ENCODE measurements at regions not wholly inside any gene's neighbourhood (a gene's known extent, or its start where the extent isn't known, plus 50 kb on each side); places are given as distances from the start of the nearest gene placed in this dataset.

GRCh38 chr16:65622871-65623270, 501.0 kb upstream of the CDH11 start:
- Histone ChIP-seq H3K9me3 (ENCODE audit: insufficient read depth in 2 of 2, low read depth in 1 of 2, low read length in 1 of 2) (no peaks in the 10 kb centered on the region), H2BK15ac (ENCODE audit: low read length) (no peak overlapping the region), H3K4me2 (ENCODE audit: insufficient read depth in 1 of 2, low read depth in 2 of 2, low read length in 2 of 2) (no peak overlapping the region), H3K4ac (replicated peaks; ENCODE audit: insufficient read length, low read depth, low read length) (no peak overlapping the region), H4K91ac (replicated peaks; ENCODE audit: insufficient read length, low read length) (no peak overlapping the region), H2AK5ac (ENCODE audit: low read depth, low read length) (no peak overlapping the region), H3K36me3 (ENCODE audit: control insufficient read depth in 2 of 4, insufficient read depth in 4 of 4, low read length in 3 of 4) (no peaks in the 10 kb centered on the region), H3K18ac (ENCODE audit: extremely low read depth, low read length) (no peak overlapping the region), H3K23ac (ENCODE audit: insufficient read length) (no peak overlapping the region), H3K27ac (ENCODE audit: low read depth, low read length) (no peak overlapping the region), H2BK12ac (ENCODE audit: low read depth, low read length) (no peak overlapping the region), H3K27me3 (replicated peaks in 1 of 4; ENCODE audit: control insufficient read depth in 3 of 4, extremely low read depth in 1 of 4, insufficient read depth in 3 of 4, low read length in 3 of 4) (no peaks in the 10 kb centered on the region), H2AFZ (ENCODE audit: low read length) (no peak overlapping the region), H3K9ac (replicated peaks in 1 of 4; ENCODE audit: extremely low read depth in 1 of 4, low read depth in 3 of 4, low read length in 3 of 4) (no peak overlapping the region), H2BK20ac (ENCODE audit: low read length) (no peak overlapping the region), H2BK5ac (ENCODE audit: low read depth, low read length) (no peak overlapping the region), H2BK120ac (replicated peaks; ENCODE audit: low read depth, low read length) (no peak overlapping the region), H4K20me1 (replicated peaks in 1 of 2; ENCODE audit: control insufficient read depth in 1 of 2, insufficient read depth in 2 of 2, low read length in 2 of 2) (no peaks in the 10 kb centered on the region), H3K79me2 (ENCODE audit: control insufficient read depth in 1 of 2, insufficient read depth in 2 of 2, low read length in 2 of 2) (no peaks in the 10 kb centered on the region), H3K4me3 (ENCODE audit: extremely low read depth in 1 of 4, insufficient read depth in 2 of 4, low read depth in 3 of 4, low read length in 4 of 4) (no peak overlapping the region), H3K56ac (replicated peaks; ENCODE audit: insufficient read length, low read depth, low read length) (no peak overlapping the region), H3K23me2 (ENCODE audit: low read depth, low read length) (0 out of 2 replicates have a peak, but pooled peaks cover 2% of the 10 kb centered on the region), H3K79me1 (ENCODE audit: low read depth, low read length) (no peaks in the 10 kb centered on the region), H4K5ac (ENCODE audit: insufficient read length, low read depth, low read length) (no peak overlapping the region), H4K8ac (ENCODE audit: extremely low read depth, insufficient read depth, low read length) (no peak overlapping the region), H3K4me1 (replicated peaks in 1 of 4; ENCODE audit: control insufficient read depth in 3 of 4, insufficient read depth in 4 of 4, low read length in 3 of 4) (no peaks in the 10 kb centered on the region), H3K14ac (ENCODE audit: insufficient read length) (no peak overlapping the region)
- DNase-seq (ENCODE audit: low read depth in 1 of 2, low spot score in 2 of 2) (no peak), FAIRE-seq (no peak)
- POLR2A ChIA-PET (ENCODE audit: partially characterized antibody): no interaction called here
- no peak for TF ChIP-seq RXRA (IDR thresholded peaks at IDR 0.05; ENCODE audit: insufficient read depth, low read depth, low read length)
- TF ChIP-seq CTCF (IDR thresholded peaks at IDR 0.05; ENCODE audit: control extremely low read depth in 1 of 3, insufficient read depth in 1 of 3, low read depth in 1 of 3, low read length in 3 of 3): no peak
- TF ChIP-seq SIX5 (IDR thresholded peaks at IDR 0.05; ENCODE audit: low read depth, low read length): no peak
- no peak for TF ChIP-seq TEAD4 (IDR thresholded peaks at IDR 0.05; ENCODE audit: low read depth, low read length)
- TF ChIP-seq TCF12 (IDR thresholded peaks at IDR 0.05; ENCODE audit: low read depth, low read length): no peak
- TF ChIP-seq BRCA1 (IDR thresholded peaks at IDR 0.05; ENCODE audit: low read depth, low read length): no peak
- TF ChIP-seq ZNF274 (IDR thresholded peaks at IDR 0.05; ENCODE audit: borderline replicate concordance, extremely low read depth, low read length): no peak
- no peak for TF ChIP-seq BCL11A (IDR thresholded peaks at IDR 0.05; ENCODE audit: low read depth in 2 of 2, low read length in 2 of 2)
- TF ChIP-seq GABPA (IDR thresholded peaks at IDR 0.05; ENCODE audit: borderline replicate concordance, insufficient read depth, low read length): no peak
- CTCF ChIA-PET (ENCODE audit: partially characterized antibody): interaction anchor here (0.5 kb wide), 1 partner anchor 633 kb away, joined by 3 read pairs; no protein-coding TSS in a partner anchor
- 96% methylated on average over 2 of the region's 4 CpGs; no CpG with 5 or more reads in 1 of the 2 experiments for WGBS, 2 experiments (ENCODE audit: extremely low coverage in 1 of 2, insufficient coverage in 1 of 2, insufficient read length in 1 of 2, insufficient replicate concordance in 2 of 2, low coverage in 1 of 2, low lambda C conversion rate in 2 of 2, missing lambda C conversion rate in 1 of 2)

All from H1 (cell line).